HCT116 (cell line): ENCODE measurements at regions not wholly inside any gene's neighbourhood (a gene's known extent, or its start where the extent isn't known, plus 50 kb on each side); places are given as distances from the start of the nearest gene placed in this dataset.

ENCODE experiments used
- ATAC-seq: fragments of 200-7000 bp; cut with Tn5 transposase; 2 replicates; pipeline ENCODE4 v1.9.1; 2020; ENCODE audit warnings: mild to moderate bottlenecking, moderate library complexity
- BruUV-seq: library from RNA; stranded (reverse); fragments of 400-500 nt; replicated peaks from 2 replicates; lab custom pipeline; 2021; lab: Mats Ljungman, UMichigan
- CTCF ChIA-PET: fragments of 300-600 bp; sonication (Branson Sonifier 250); formaldehyde crosslinking; loops from one replicate; lab custom pipeline; 2021; ENCODE audit warnings: antibody characterized with exemption; lab: Charles Lee
- POLR2A ChIA-PET: fragments of 300-600, 350-600 bp; sonication (Branson Sonifier 250); formaldehyde crosslinking; loops from one replicate; lab custom pipeline; 2021; ENCODE audit warnings: antibody characterized with exemption; lab: Charles Lee
- RAD21 ChIA-PET, 2 experiments: fragments of 300-600 bp; sonication (Branson Sonifier 250); formaldehyde crosslinking; loops; one replicate each; lab custom pipeline; 2023; ENCODE audit warnings: low total read pairs in 2 of 2; ENCODE audit not compliant: uncharacterized antibody in 2 of 2, unreplicated experiment in 2 of 2, low non-redundant PET in 1 of 2; lab: Charles Lee
- DNase-seq: peaks from one replicate; pipeline ENCODE4 v3.0.0-alpha.2; 2010; ENCODE audit warnings: low read depth, low spot score
- H2AFZ ChIP-seq: fragments of 200-600 bp; shearing (Covaris generic), sonication (generic); 2 replicates; pipeline ENCODE4 v1.6.1; 2017; ENCODE audit warnings: low read depth, mixed run types, mixed read lengths, antibody characterized with exemption, low read length; ENCODE audit not compliant: poor library complexity, severe bottlenecking
- H3K27ac ChIP-seq: 2 replicates; pipeline ENCODE4 v1.5.1; 2012; ENCODE audit warnings: low read depth, low read length
- H3K27me3 ChIP-seq: fragments of 200-600 bp; sonication (generic); 2 replicates; pipeline ENCODE4 v1.6.1; 2016; ENCODE audit warnings: mixed run types, low read length, mixed read lengths; ENCODE audit not compliant: insufficient read depth
- H3K36me3 ChIP-seq, 2 experiments: fragments of 200-500 bp in 1 of 2; fragments of 200-600 bp in 1 of 2; sonication (Bioruptor generic) in 1 of 2; sonication (generic) in 1 of 2; 2 replicates each; pipeline versions ENCODE4 v1.5.1 to v1.6.1; 2014 to 2016; ENCODE audit warnings: low read length in 2 of 2, inconsistent platforms in 1 of 2, mixed read lengths in 1 of 2, mixed run types in 1 of 2; ENCODE audit not compliant: insufficient read depth in 2 of 2, control insufficient read depth in 1 of 2
- H3K4me1 ChIP-seq, 2 experiments: fragments of 200-600 bp in 1 of 2; sonication (generic) in 1 of 2; 2 replicates each; pipeline versions ENCODE4 v1.5.1 to v1.6.1; 2012 to 2017; ENCODE audit warnings: low read length in 2 of 2, inconsistent platforms in 1 of 2, mild to moderate bottlenecking in 1 of 2, mixed read lengths in 1 of 2, mixed run types in 1 of 2, moderate library complexity in 1 of 2; ENCODE audit not compliant: insufficient read depth in 2 of 2, control insufficient read depth in 1 of 2
- H3K4me2 ChIP-seq: fragments of 200-600 bp; sonication (generic); 2 replicates; pipeline ENCODE4 v1.6.1; 2017; ENCODE audit warnings: mixed run types, low read length, mixed read lengths
- H3K4me3 ChIP-seq, 2 experiments: fragments of 200-600 bp in 1 of 2; sonication (generic) in 1 of 2; replicated peaks in 1 of 2; 2 replicates each; pipeline ENCODE4 v1.5.1; 2011 to 2016; ENCODE audit warnings: low read length in 2 of 2, control low read depth in 1 of 2, low read depth in 1 of 2, mild to moderate bottlenecking in 1 of 2, mixed read lengths in 1 of 2, mixed run types in 1 of 2
- H3K79me2 ChIP-seq: fragments of 200-600 bp; sonication (generic); 2 replicates; pipeline ENCODE4 v1.6.1; 2017; ENCODE audit warnings: mild to moderate bottlenecking, mixed run types, low read length, moderate library complexity, mixed read lengths; ENCODE audit not compliant: insufficient read depth
- H3K9ac ChIP-seq: fragments of 200-600 bp; sonication (generic); 2 replicates; pipeline ENCODE4 v1.6.1; 2016; ENCODE audit warnings: low read length, mixed read lengths
- H3K9me2 ChIP-seq: fragments of 200-600 bp; sonication (generic), shearing (Covaris generic); 2 replicates; pipeline ENCODE4 v1.6.1; 2017; ENCODE audit warnings: mixed run types, mild to moderate bottlenecking, moderate library complexity; ENCODE audit not compliant: insufficient read depth
- H3K9me3 ChIP-seq, 2 experiments: fragments of 200-500 bp in 1 of 2; fragments of 200-600 bp in 1 of 2; sonication (Bioruptor generic) in 1 of 2; sonication (generic) in 1 of 2; 2 replicates each; pipeline ENCODE4 v1.6.1; 2014 to 2017; ENCODE audit warnings: low read length in 2 of 2, mixed read lengths in 2 of 2, inconsistent platforms in 1 of 2, low read depth in 1 of 2, mild to moderate bottlenecking in 1 of 2, mixed run types in 1 of 2, moderate library complexity in 1 of 2; ENCODE audit not compliant: control insufficient read depth in 1 of 2, insufficient read depth in 1 of 2
- H4K20me1 ChIP-seq: fragments of 200-600 bp; sonication (generic), shearing (Covaris generic); 2 replicates; pipeline ENCODE4 v1.6.1; 2017; ENCODE audit warnings: mixed run types, mild to moderate bottlenecking, moderate library complexity; ENCODE audit not compliant: insufficient read depth
- CBX3 ChIP-seq: IDR thresholded peaks from 2 replicates; pipeline ENCODE4 v1.6.1; 2012; ENCODE audit warnings: low read depth
- CEBPB ChIP-seq: IDR thresholded peaks from 2 replicates; pipeline ENCODE4 v1.6.1; 2012; ENCODE audit warnings: low read depth
- ELF1 ChIP-seq: IDR thresholded peaks from 2 replicates; pipeline ENCODE4 v1.6.1; 2012; ENCODE audit warnings: low read depth, borderline replicate concordance
- EZH2phosphoT487 ChIP-seq: fragments of 200-600 bp; IDR thresholded peaks from 2 replicates; pipeline ENCODE4 v1.6.1; 2018; ENCODE audit warnings: antibody characterized with exemption, borderline replicate concordance
- FOSL1 ChIP-seq: IDR thresholded peaks from 2 replicates; pipeline ENCODE4 v1.6.1; 2012; ENCODE audit warnings: low read depth
- RAD21 ChIP-seq: IDR thresholded peaks from 2 replicates; pipeline ENCODE4 v1.6.1; 2012; ENCODE audit warnings: low read depth, mild to moderate bottlenecking
- YY1 ChIP-seq: IDR thresholded peaks from 2 replicates; pipeline ENCODE4 v1.6.1; 2011; ENCODE audit warnings: low read length, low read depth, moderate library complexity, mild to moderate bottlenecking; ENCODE audit not compliant: insufficient replicate concordance; ENCODE audit errors: extremely low read depth
- intact Hi-C: fragments of 100-400 bp; cut with micrococcal nuclease; formaldehyde crosslinking; loops from 2 replicates; pipeline ENCODE4 v1.10.0; 2022
- TF ChIP-seq, protein P1 (sequence below): IDR thresholded peaks from 2 replicates; pipeline ENCODE4 v1.6.1; 2011; ENCODE audit warnings: mild to moderate bottlenecking, low read length, moderate library complexity; ENCODE audit not compliant: insufficient replicate concordance; ENCODE audit errors: extremely low read depth

DNA sequence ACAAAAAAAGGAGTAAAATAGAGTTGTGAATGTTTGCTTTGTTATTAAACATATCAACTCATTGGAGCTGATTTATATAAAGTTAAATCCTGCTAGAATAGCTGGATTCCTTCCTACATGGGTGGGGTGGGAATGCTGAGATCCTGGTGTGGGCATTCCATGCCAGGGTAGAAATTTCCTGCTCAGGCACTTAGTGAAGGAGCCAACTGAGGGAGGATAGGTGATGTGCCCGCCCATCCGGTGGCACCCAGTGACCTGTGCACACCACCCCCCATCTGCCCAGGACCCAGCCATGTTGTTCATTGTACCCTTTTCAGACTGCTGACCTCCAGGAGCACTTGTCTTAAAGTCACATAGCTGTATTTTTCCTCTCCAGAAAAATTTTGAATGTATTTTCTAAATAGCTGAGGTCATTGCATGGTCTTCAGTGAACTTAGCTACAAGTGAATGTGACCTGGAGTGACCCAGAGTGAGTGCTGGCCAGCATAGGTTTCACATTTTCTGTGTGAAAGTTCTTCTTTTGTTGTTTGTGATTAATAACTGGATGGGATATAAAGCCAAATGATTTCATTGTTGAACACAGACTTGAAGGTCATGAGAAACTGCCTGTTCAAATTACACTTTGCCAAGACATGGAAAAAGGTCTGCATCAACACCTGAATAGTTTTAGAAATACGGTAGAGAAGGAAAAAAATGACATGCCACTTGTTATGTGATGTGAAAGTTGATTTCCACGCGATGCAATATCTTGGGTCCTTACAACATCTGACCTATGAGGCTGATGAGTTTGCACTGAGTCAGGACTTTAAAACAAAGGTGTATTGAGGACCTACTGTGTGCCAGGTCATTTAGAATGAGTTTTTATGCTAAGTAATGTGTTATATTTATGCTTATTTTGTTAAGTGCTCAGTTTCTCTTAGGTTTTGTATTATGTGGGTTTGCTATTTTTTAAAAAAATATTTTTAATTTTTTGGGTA, 77.2 kb downstream of the UTRN start:
- Histone ChIP-seq H3K4me1 (peaks cover 24 to 29% of the 10 kb centered on the region in 2 experiments), H2AFZ (no peak overlapping the region), H3K4me3 (no peak overlapping the region), H3K9ac (no peak overlapping the region), H3K9me2 (no peaks in the 10 kb centered on the region), H3K36me3 (no peaks in the 10 kb centered on the region), H4K20me1 (no peaks in the 10 kb centered on the region), H3K27me3 (no peaks in the 10 kb centered on the region), H3K4me2 (0 out of 2 replicates have a peak overlapping the region, but pooled peaks have one; percentile 10), H3K9me3 (no peaks in the 10 kb centered on the region), H3K79me2 (no peaks in the 10 kb centered on the region), H3K27ac (peak overlapping the region; percentile 38; the same call in 1 of the 2 replicates)
- no TSS peak for BruUV-seq
- TF ChIP-seq FOSL1 = peak; percentile 16; the same call in 1 of the 2 replicates
- TF ChIP-seq YY1 = no peak
- TF ChIP-seq CBX3 = 0 out of 2 replicates have a peak, but pooled peaks have one; percentile 19
- TF ChIP-seq EZH2phosphoT487 = no peak
- TF ChIP-seq ELF1 = no peak
- TF ChIP-seq CEBPB = peak; percentile 53; the same call in 1 of the 2 replicates
- TF ChIP-seq, protein P1, sequence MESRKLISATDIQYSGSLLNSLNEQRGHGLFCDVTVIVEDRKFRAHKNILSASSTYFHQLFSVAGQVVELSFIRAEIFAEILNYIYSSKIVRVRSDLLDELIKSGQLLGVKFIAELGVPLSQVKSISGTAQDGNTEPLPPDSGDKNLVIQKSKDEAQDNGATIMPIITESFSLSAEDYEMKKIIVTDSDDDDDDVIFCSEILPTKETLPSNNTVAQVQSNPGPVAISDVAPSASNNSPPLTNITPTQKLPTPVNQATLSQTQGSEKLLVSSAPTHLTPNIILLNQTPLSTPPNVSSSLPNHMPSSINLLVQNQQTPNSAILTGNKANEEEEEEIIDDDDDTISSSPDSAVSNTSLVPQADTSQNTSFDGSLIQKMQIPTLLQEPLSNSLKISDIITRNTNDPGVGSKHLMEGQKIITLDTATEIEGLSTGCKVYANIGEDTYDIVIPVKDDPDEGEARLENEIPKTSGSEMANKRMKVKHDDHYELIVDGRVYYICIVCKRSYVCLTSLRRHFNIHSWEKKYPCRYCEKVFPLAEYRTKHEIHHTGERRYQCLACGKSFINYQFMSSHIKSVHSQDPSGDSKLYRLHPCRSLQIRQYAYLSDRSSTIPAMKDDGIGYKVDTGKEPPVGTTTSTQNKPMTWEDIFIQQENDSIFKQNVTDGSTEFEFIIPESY = no peak
- no peak for TF ChIP-seq RAD21
- ChIA-PET CTCF (no interaction called here), RAD21 (no interaction called here), POLR2A (no interaction called here)
- no peak for DNase-seq
- intact Hi-C loops = no loop called here
- ATAC-seq = no peak
